Mesendoderm (in vitro differentiated cells): ENCODE measurements at regions not wholly inside any gene's neighbourhood (a gene's known extent, or its start where the extent isn't known, plus 50 kb on each side); places are given as distances from the start of the nearest gene placed in this dataset.
A peak's percentile ranks its signal among the peaks of the same experiment; 100 is the strongest.

Experiments
- DNase-seq: peaks from one replicate; pipeline ENCODE4 v3.0.0; 2013
- H2AK5ac ChIP-seq: 2 replicates; pipeline ENCODE4 v1.6.1; 2013; ENCODE audit warnings: low read length, inconsistent platforms
- H2BK120ac ChIP-seq: 2 replicates; pipeline ENCODE4 v1.6.1; 2013; ENCODE audit warnings: low read depth, mild to moderate bottlenecking, low read length, moderate library complexity, mixed read lengths
- H2BK15ac ChIP-seq: replicated peaks from 2 replicates; pipeline ENCODE4 v1.6.1; 2013; ENCODE audit warnings: low read depth, mild to moderate bottlenecking, moderate library complexity
- H2BK5ac ChIP-seq: 2 replicates; pipeline ENCODE4 v1.6.1; 2013; ENCODE audit warnings: low read length, inconsistent platforms
- H3K18ac ChIP-seq: 2 replicates; pipeline ENCODE4 v1.6.1; 2013; ENCODE audit warnings: mild to moderate bottlenecking, low read length, mixed read lengths
- H3K23ac ChIP-seq: one replicate; pipeline ENCODE4 v1.6.1; 2013; ENCODE audit warnings: low read length
- H3K27ac ChIP-seq: 2 replicates; pipeline ENCODE4 v1.5.1; 2013; ENCODE audit warnings: low read depth, mild to moderate bottlenecking, inconsistent platforms, low read length, moderate library complexity
- H3K27me3 ChIP-seq: 2 replicates; pipeline ENCODE4 v1.6.1; 2013; ENCODE audit warnings: low read length, control low read depth, mild to moderate bottlenecking, inconsistent platforms; ENCODE audit not compliant: insufficient read depth, poor library complexity
- H3K36me3 ChIP-seq: 2 replicates; pipeline ENCODE4 v1.6.1; 2013; ENCODE audit warnings: low read length, inconsistent platforms; ENCODE audit not compliant: control insufficient read depth, insufficient read depth
- H3K4ac ChIP-seq: one replicate; pipeline ENCODE4 v1.6.1; 2013; ENCODE audit warnings: low read depth, mild to moderate bottlenecking, low read length, moderate library complexity
- H3K4me1 ChIP-seq: 2 replicates; pipeline ENCODE4 v1.6.1; 2013; ENCODE audit warnings: low read depth, low read length, inconsistent platforms; ENCODE audit not compliant: control insufficient read depth
- H3K4me2 ChIP-seq: 2 replicates; pipeline ENCODE4 v1.6.1; 2013; ENCODE audit warnings: low read length
- H3K4me3 ChIP-seq: 2 replicates; pipeline ENCODE4 v1.5.1; 2013; ENCODE audit warnings: mild to moderate bottlenecking, low read length
- H3K56ac ChIP-seq: one replicate; pipeline ENCODE4 v1.6.1; 2013; ENCODE audit warnings: low read length
- H3K79me1 ChIP-seq: 2 replicates; pipeline ENCODE4 v1.6.1; 2013; ENCODE audit warnings: low read length, inconsistent platforms
- H3K79me2 ChIP-seq: 2 replicates; pipeline ENCODE4 v1.6.1; 2013; ENCODE audit warnings: mild to moderate bottlenecking, low read length; ENCODE audit not compliant: control insufficient read depth, insufficient read depth
- H3K9ac ChIP-seq: 2 replicates; pipeline ENCODE4 v1.6.1; 2013; ENCODE audit warnings: low read length, inconsistent platforms
- H4K5ac ChIP-seq: one replicate; pipeline ENCODE4 v1.6.1; 2013; ENCODE audit warnings: low read length
- H4K8ac ChIP-seq: one replicate; pipeline ENCODE4 v1.6.1; 2013; ENCODE audit warnings: low read depth, mild to moderate bottlenecking, control low read depth, low read length, moderate library complexity
- WGBS: extraction: QIAGEN DNeasy Blood & Tissue Kit; methylation state at CpG from one replicate; pipeline ENCODE4 v1.1.7; 2013; ENCODE audit warnings: low lambda C conversion rate, missing lambda C conversion rate; ENCODE audit not compliant: insufficient coverage; ENCODE audit errors: extremely low coverage; 5-methylcytosine and 5-hydroxymethylcytosine counted together

GRCh38 chr4:73001885-73002284, 67.6 kb downstream of the COX18 start:
- H3K9ac ChIP-seq, result no peak overlapping the region
- no peaks in the 10 kb centered on the region for H3K79me2 ChIP-seq
- H3K4me3 ChIP-seq, result no peak overlapping the region
- WGBS, result no CpG with 5 or more reads among the region's 2 CpGs
- no peak overlapping the region for H3K18ac ChIP-seq
- H4K8ac ChIP-seq, result no peak overlapping the region
- no peak overlapping the region for H3K27ac ChIP-seq
- no peak overlapping the region for H2BK120ac ChIP-seq
- DNase-seq, result peak; percentile 47
- H2AK5ac ChIP-seq, result no peak overlapping the region
- H3K4me1 ChIP-seq, result peaks cover 2% of the 10 kb centered on the region
- no peaks in the 10 kb centered on the region for H3K27me3 ChIP-seq
- H2BK5ac ChIP-seq, result no peak overlapping the region
- no peak overlapping the region for H3K4ac ChIP-seq
- no peaks in the 10 kb centered on the region for H3K79me1 ChIP-seq
- no peak overlapping the region for H4K5ac ChIP-seq
- H3K36me3 ChIP-seq, result no peaks in the 10 kb centered on the region
- H2BK15ac ChIP-seq, result no peak overlapping the region
- H3K4me2 ChIP-seq, result no peak overlapping the region
- H3K56ac ChIP-seq, result no peak overlapping the region
- no peak overlapping the region for H3K23ac ChIP-seq

GRCh38 chr4:72997409-72997808, 72.1 kb downstream of the COX18 start:
- no peak overlapping the region for H2BK5ac ChIP-seq
- H3K18ac ChIP-seq, result no peak overlapping the region
- H3K27ac ChIP-seq, result no peak overlapping the region
- no peak overlapping the region for H4K8ac ChIP-seq
- H3K56ac ChIP-seq, result no peak overlapping the region
- no peak overlapping the region for H2BK15ac ChIP-seq
- WGBS, result no CpG with 5 or more reads among the region's 3 CpGs
- peaks cover 2% of the 10 kb centered on the region for H3K4me1 ChIP-seq
- no peak overlapping the region for H3K4me2 ChIP-seq
- H3K4me3 ChIP-seq, result no peak overlapping the region
- no peak overlapping the region for H4K5ac ChIP-seq
- H3K9ac ChIP-seq, result no peak overlapping the region
- no peak overlapping the region for H2AK5ac ChIP-seq
- DNase-seq, result peak; percentile 46
- H2BK120ac ChIP-seq, result no peak overlapping the region
- no peaks in the 10 kb centered on the region for H3K36me3 ChIP-seq
- H3K27me3 ChIP-seq, result no peaks in the 10 kb centered on the region
- H3K79me2 ChIP-seq, result no peaks in the 10 kb centered on the region
- peak overlapping the region; percentile 12 for H3K23ac ChIP-seq
- H3K4ac ChIP-seq, result no peak overlapping the region
- H3K79me1 ChIP-seq, result no peaks in the 10 kb centered on the region

GRCh38 chr4:72994670-72995069, 74.8 kb downstream of the COX18 start:
- Histone ChIP-seq H3K23ac (no peak overlapping the region), H3K27me3 (no peaks in the 10 kb centered on the region), H3K79me1 (no peaks in the 10 kb centered on the region), H2BK15ac (no peak overlapping the region), H3K79me2 (no peaks in the 10 kb centered on the region), H2BK5ac (no peak overlapping the region), H3K4me2 (no peak overlapping the region), H3K27ac (no peak overlapping the region), H3K4me1 (no peaks in the 10 kb centered on the region), H3K36me3 (no peaks in the 10 kb centered on the region), H2AK5ac (no peak overlapping the region), H3K4me3 (no peak overlapping the region), H2BK120ac (no peak overlapping the region), H3K56ac (no peak overlapping the region), H4K8ac (no peak overlapping the region), H3K4ac (no peak overlapping the region), H4K5ac (no peak overlapping the region), H3K18ac (no peak overlapping the region), H3K9ac (no peak overlapping the region)
- DNase-seq, result peak; percentile 15
- no CpG with 5 or more reads among the region's 3 CpGs for WGBS

GRCh38 chr4:72993876-72994275, 75.6 kb downstream of the COX18 start:
- H3K27ac ChIP-seq, result no peak overlapping the region
- H3K27me3 ChIP-seq, result no peaks in the 10 kb centered on the region
- H2BK120ac ChIP-seq, result no peak overlapping the region
- no peak overlapping the region for H3K56ac ChIP-seq
- H3K36me3 ChIP-seq, result no peaks in the 10 kb centered on the region
- no peak overlapping the region for H4K8ac ChIP-seq
- no peak overlapping the region for H3K4me2 ChIP-seq
- no peaks in the 10 kb centered on the region for H3K79me2 ChIP-seq
- H4K5ac ChIP-seq, result no peak overlapping the region
- no peaks in the 10 kb centered on the region for H3K79me1 ChIP-seq
- DNase-seq, result peak; percentile 16
- no peak overlapping the region for H2BK5ac ChIP-seq
- no peak overlapping the region for H3K23ac ChIP-seq
- no peak overlapping the region for H2BK15ac ChIP-seq
- no peak overlapping the region for H3K4me3 ChIP-seq
- no peaks in the 10 kb centered on the region for H3K4me1 ChIP-seq
- no peak overlapping the region for H3K18ac ChIP-seq
- no peak overlapping the region for H2AK5ac ChIP-seq
- H3K9ac ChIP-seq, result no peak overlapping the region
- H3K4ac ChIP-seq, result no peak overlapping the region

GRCh38 chr4:72991873-72992272, 77.6 kb downstream of the COX18 start:
- H3K56ac ChIP-seq, result no peak overlapping the region
- DNase-seq, result no peak
- no peak overlapping the region for H3K4ac ChIP-seq
- H2AK5ac ChIP-seq, result no peak overlapping the region
- no peak overlapping the region for H4K5ac ChIP-seq
- H3K9ac ChIP-seq, result no peak overlapping the region
- WGBS, result no CpG with 5 or more reads among the region's 2 CpGs
- no peak overlapping the region for H4K8ac ChIP-seq
- no peaks in the 10 kb centered on the region for H3K36me3 ChIP-seq
- H3K27ac ChIP-seq, result no peak overlapping the region
- H3K4me1 ChIP-seq, result no peaks in the 10 kb centered on the region
- H2BK120ac ChIP-seq, result no peak overlapping the region
- no peak overlapping the region for H3K4me2 ChIP-seq
- no peak overlapping the region for H3K18ac ChIP-seq
- H3K23ac ChIP-seq, result no peak overlapping the region
- H3K27me3 ChIP-seq, result no peaks in the 10 kb centered on the region
- H3K79me2 ChIP-seq, result no peaks in the 10 kb centered on the region
- no peak overlapping the region for H3K4me3 ChIP-seq
- no peaks in the 10 kb centered on the region for H3K79me1 ChIP-seq
- H2BK5ac ChIP-seq, result no peak overlapping the region
- no peak overlapping the region for H2BK15ac ChIP-seq
